Spleen (tissue), 11 donors: ENCODE measurements at regions not wholly inside any gene's neighbourhood (a gene's known extent, or its start where the extent isn't known, plus 50 kb on each side); places are given as distances from the start of the nearest gene placed in this dataset.

Experiments used
- DNase-seq: peaks from one replicate; pipeline ENCODE4 v3.0.0-alpha.2; 2020
- H3K27ac ChIP-seq, 8 donors: fragments of 200-600 bp; sonication (generic) in 7 of 8; 1 replicate in 4 of 8; 2 replicates in 4 of 8; pipeline versions ENCODE4 v1.5.0 to v1.8.0; 2016 to 2021; ENCODE audit warnings: inconsistent platforms in 4 of 8, mild to moderate bottlenecking in 4 of 8, moderate library complexity in 1 of 8
- H3K27me3 ChIP-seq, 7 donors: fragments of 200-600 bp; sonication (generic) in 6 of 7; replicated peaks in 1 of 7; 1 replicate in 4 of 7; 2 replicates in 3 of 7; pipeline versions ENCODE4 v1.5.0 to v1.8.0; 2016 to 2021; ENCODE audit warnings: inconsistent platforms in 3 of 7, mild to moderate bottlenecking in 1 of 7
- H3K36me3 ChIP-seq, 6 donors: fragments of 200-600 bp; sonication (generic) in 5 of 6; 1 replicate in 4 of 6; 2 replicates in 2 of 6; pipeline versions ENCODE4 v1.5.0 to v1.8.0; 2016 to 2021; ENCODE audit warnings: inconsistent platforms in 2 of 6
- H3K4me1 ChIP-seq, 6 donors: fragments of 200-600 bp; sonication (generic) in 5 of 6; 1 replicate in 3 of 6; 2 replicates in 3 of 6; pipeline versions ENCODE4 v1.5.0 to v1.8.0; 2016 to 2021; ENCODE audit warnings: inconsistent platforms in 3 of 6
- H3K4me3 ChIP-seq, 8 donors: fragments of 200-600 bp; sonication (generic) in 7 of 8; 1 replicate in 4 of 8; 2 replicates in 4 of 8; pipeline versions ENCODE4 v1.5.0 to v1.8.0; 2016 to 2021; ENCODE audit warnings: inconsistent platforms in 4 of 8, mild to moderate bottlenecking in 4 of 8, moderate library complexity in 2 of 8
- H3K9me3 ChIP-seq, 8 donors: fragments of 200-600 bp; sonication (generic) in 7 of 8; 1 replicate in 4 of 8; 2 replicates in 4 of 8; pipeline versions ENCODE4 v1.5.0 to v1.8.0; 2016 to 2021; ENCODE audit warnings: inconsistent platforms in 4 of 8
- CTCF ChIP-seq, 11 experiments: fragments of 200-600 bp in 7 of 11; fragments of 450-650 bp in 4 of 11; sonication (generic) in 4 of 11; IDR thresholded peaks in 8 of 11; conservative IDR thresholded peaks in 3 of 11; 1 replicate in 7 of 11; 2 replicates in 4 of 11; pipeline versions ENCODE4 v1.4.0 to v1.8.0; 2016 to 2021; ENCODE audit warnings: antibody characterized with exemption in 11 of 11, inconsistent platforms in 4 of 11, mild to moderate bottlenecking in 1 of 11
- POLR2A ChIP-seq, 3 donors: fragments of 450-650 bp; IDR thresholded peaks; one replicate each; pipeline ENCODE4 v1.5.1; 2017; ENCODE audit warnings: antibody characterized with exemption in 3 of 3, mild to moderate bottlenecking in 1 of 3
- POLR2AphosphoS5 ChIP-seq, 3 donors: sonication (generic); formaldehyde crosslinking; IDR thresholded peaks; one replicate each; pipeline ENCODE4 v1.5.1; 2017; ENCODE audit warnings: antibody characterized with exemption in 3 of 3
- WGBS, 5 donors: extraction: QIAGEN DNeasy Blood & Tissue Kit in 3 of 5; methylation state at CpG; one replicate each; pipeline versions ENCODE4 v1.1.5 to v1.1.7; 2013 to 2018; 5-methylcytosine and 5-hydroxymethylcytosine counted together
- intact Hi-C: fragments of 100-400 bp; cut with DNase I; formaldehyde crosslinking; loops from one replicate; pipeline ENCODE4 v1.15.0; 2023; ENCODE audit warnings: low total_unique reads
- donor health status: healthy with polysubstance abuse.
- donor health status: DM: no; HTN: no; CAD: no; lungs with moderate emphysema.
- donor health status: DM: no; HTN: no; CAD: no.
- donor health status: Bipolar disorder and iron deficiency.
- donor health status: healthy.
- donor health status: DM: no; HTN: no; CAD: no.
- donor health status: DM: yes; HTN: yes; CAD: no.

GRCh38 chrX:137426695-137427425, 139.1 kb upstream of the ZIC3 start:
- WGBS, 5 donors: 4 to 45% (median 7%) methylated on average over 14 to 37 of the region's 37 CpGs
- DNase-seq: no peak
- Histone ChIP-seq H3K9me3 (no peaks in the 10 kb centered on the region), H3K4me3 (peak overlapping the region in 4 of 8 donors; percentile 34 to 66 (median 38)), H3K27ac (no peak overlapping the region), H3K27me3 (peaks cover 6 to 90% (median 58%) of the 10 kb centered on the region in 7 donors), H3K36me3 (no peaks in the 10 kb centered on the region), H3K4me1 (peaks cover 0 to 20% (median 8%) of the 10 kb centered on the region in 6 donors)
- TF ChIP-seq POLR2A (IDR thresholded peaks at IDR 0.05) (no peak), POLR2AphosphoS5 (IDR thresholded peaks at IDR 0.05) (no peak), CTCF (IDR thresholded peaks at IDR 0.05 in 8 of 11, conservative IDR thresholded peaks at IDR 0.05 in 3 of 11) (no peak)
- intact Hi-C loops: no loop called here

GRCh38 chrX:137425986-137426385, 139.9 kb upstream of the ZIC3 start:
- DNase-seq: no peak
- no peak for TF ChIP-seq CTCF (IDR thresholded peaks at IDR 0.05 in 8 of 11, conservative IDR thresholded peaks at IDR 0.05 in 3 of 11)
- TF ChIP-seq POLR2A (IDR thresholded peaks at IDR 0.05): no peak
- no peak for TF ChIP-seq POLR2AphosphoS5 (IDR thresholded peaks at IDR 0.05)
- Histone ChIP-seq H3K36me3 (no peaks in the 10 kb centered on the region), H3K9me3 (no peaks in the 10 kb centered on the region), H3K27me3 (peaks cover 6 to 98% (median 61%) of the 10 kb centered on the region in 7 donors), H3K4me1 (peaks cover 0 to 20% (median 8%) of the 10 kb centered on the region in 6 donors), H3K27ac (no peak overlapping the region), H3K4me3 (no peak overlapping the region)
- WGBS, 5 donors: 5 to 32% (median 8%) methylated on average over 9 of the region's 9 CpGs
- intact Hi-C loops: no loop called here

- intact Hi-C loops: no loop called here
- no peaks in the 10 kb centered on the region for H3K36me3 ChIP-seq
- no peak overlapping the region for H3K27ac ChIP-seq
- H3K4me1 ChIP-seq: peaks cover 0 to 20% (median 8%) of the 10 kb centered on the region in 6 donors
- no peaks in the 10 kb centered on the region for H3K9me3 ChIP-seq
- TF ChIP-seq CTCF (IDR thresholded peaks at IDR 0.05 in 8 of 11, conservative IDR thresholded peaks at IDR 0.05 in 3 of 11): no peak
- TF ChIP-seq POLR2A (IDR thresholded peaks at IDR 0.05): no peak
- TF ChIP-seq POLR2AphosphoS5 (IDR thresholded peaks at IDR 0.05): no peak
- H3K27me3 ChIP-seq: peaks cover 6 to 98% (median 60%) of the 10 kb centered on the region in 7 donors
- no peak for DNase-seq
- 3 to 25% (median 6%) methylated on average over 18 to 25 of the region's 25 CpGs for WGBS, 5 donors
- H3K4me3 ChIP-seq: no peak overlapping the region
These were observed 140.5 kb upstream of the ZIC3 start for GRCh38 chrX:137425273-137425902.

- Histone ChIP-seq H3K27me3 (peaks cover 6 to 92% (median 53%) of the 10 kb centered on the region in 7 donors), H3K27ac (no peak overlapping the region), H3K4me1 (peaks cover 0 to 20% (median 8%) of the 10 kb centered on the region in 6 donors), H3K4me3 (no peak overlapping the region), H3K36me3 (no peaks in the 10 kb centered on the region), H3K9me3 (no peaks in the 10 kb centered on the region)
- 0 to 22% (median 10%) methylated on average over 7 to 15 of the region's 15 CpGs for WGBS, 5 donors
- TF ChIP-seq CTCF (IDR thresholded peaks at IDR 0.05 in 8 of 11, conservative IDR thresholded peaks at IDR 0.05 in 3 of 11) (no peak), POLR2AphosphoS5 (IDR thresholded peaks at IDR 0.05) (no peak), POLR2A (IDR thresholded peaks at IDR 0.05) (no peak)
- intact Hi-C loops: no loop called here
- DNase-seq: no peak
These were observed 141.2 kb upstream of the ZIC3 start for GRCh38 chrX:137424679-137425078.
